ENCODE measurements at regions not wholly inside any gene's neighbourhood (a gene's known extent, or its start where the extent isn't known, plus 50 kb on each side); places are given as distances from the start of the nearest gene placed in this dataset.
A peak's percentile ranks its signal among the peaks of the same experiment; 100 is the strongest.

- DNase-seq, result no peak
Observed at GRCh38 chr15:69629631-69630161, 177.1 kb downstream of the RPLP1 start.

GRCh38 chr15:69631005-69631404, 178.4 kb downstream of the RPLP1 start:
- no peak for DNase-seq

- no peak for DNase-seq
Observed at GRCh38 chr15:69631978-69632377, 179.4 kb downstream of the RPLP1 start.

GRCh38 chr15:69634860-69635259, 182.2 kb downstream of the RPLP1 start:
- no peak for DNase-seq

- no peak for DNase-seq
Observed at GRCh38 chr15:69636169-69636915, 183.7 kb downstream of the RPLP1 start.

GRCh38 chr15:69637818-69638217, 185.2 kb downstream of the RPLP1 start:
- no peak for DNase-seq

GRCh38 chr15:69643476-69643875, 190.9 kb downstream of the RPLP1 start:
- no peak for DNase-seq

GRCh38 chr15:69643971-69644370, 191.4 kb downstream of the RPLP1 start:
- no peak for DNase-seq

- DNase-seq, result no peak
Observed at GRCh38 chr15:69644876-69645275, 192.3 kb downstream of the RPLP1 start.

GRCh38 chr15:69647142-69647513, 194.5 kb downstream of the RPLP1 start:
- no peak for DNase-seq

GRCh38 chr15:69648212-69648611, 195.6 kb downstream of the RPLP1 start:
- no peak for DNase-seq

GRCh38 chr15:69648775-69649735, 196.4 kb downstream of the RPLP1 start:
- DNase-seq, result no peak

GRCh38 chr15:69652293-69652692, 199.7 kb downstream of the RPLP1 start:
- DNase-seq, result no peak

- peak; percentile 13 for DNase-seq
Observed at GRCh38 chr15:69652751-69653305, 200.2 kb downstream of the RPLP1 start.

GRCh38 chr15:69653306-69653705, 200.7 kb downstream of the RPLP1 start:
- no peak for DNase-seq

- no peak for DNase-seq
Observed at GRCh38 chr15:69653846-69654245, 201.2 kb downstream of the RPLP1 start.

- no peak for DNase-seq
Observed at GRCh38 chr15:69656271-69657030, 203.8 kb downstream of the RPLP1 start.

- no peak for DNase-seq
Observed at GRCh38 chr15:69657626-69658025, 205.0 kb downstream of the RPLP1 start.

- DNase-seq, result no peak
Observed at GRCh38 chr15:69658411-69658945, 205.9 kb downstream of the RPLP1 start.

- DNase-seq, result no peak
Observed at GRCh38 chr15:69659454-69660050, 206.9 kb downstream of the RPLP1 start.

- DNase-seq, result no peak
Observed at GRCh38 chr15:69660114-69660513, 207.5 kb downstream of the RPLP1 start.
